ENCODE measurements at regions not wholly inside any gene's neighbourhood (a gene's known extent, or its start where the extent isn't known, plus 50 kb on each side); places are given as distances from the start of the nearest gene placed in this dataset.
A peak's percentile ranks its signal among the peaks of the same experiment; 100 is the strongest.
"Not testable (repeated sequence)": the region's sequence is repeated elsewhere in the genome, so short reads cannot be mapped to it uniquely, and the experiment has no call there.

DNA sequence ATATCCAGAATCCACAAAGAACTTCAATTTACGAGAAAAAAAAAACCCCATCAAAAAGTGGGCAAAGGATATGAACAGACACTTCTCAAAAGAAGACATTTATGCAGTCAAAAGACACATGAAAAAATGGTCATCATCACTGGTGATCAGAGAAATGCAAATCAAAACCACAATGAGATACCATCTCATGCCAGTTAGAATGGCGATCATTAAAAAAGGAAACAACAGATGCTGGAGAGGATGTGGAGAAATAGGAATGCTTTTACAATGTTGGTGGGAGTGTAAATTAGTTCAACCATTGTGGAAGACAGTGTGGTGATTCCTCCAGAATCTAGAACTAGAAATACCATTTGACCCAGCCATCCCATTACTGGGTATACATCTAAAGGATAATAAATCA, 419.9 kb upstream of the DDI1 start:
- H3K27me3 ChIP-seq (ENCODE audit: insufficient read depth, low read length, poor library complexity); H3K4me2 ChIP-seq (ENCODE audit: insufficient read depth, low read length); H4K20me1 ChIP-seq (ENCODE audit: insufficient read depth, low read length); H3K9ac ChIP-seq (ENCODE audit: low read depth, low read length); H3K4me1 ChIP-seq (ENCODE audit: insufficient read depth, low read length); H3K27ac ChIP-seq (ENCODE audit: low read length); H3K36me3 ChIP-seq (ENCODE audit: insufficient read depth, low read length); H3K79me2 ChIP-seq (ENCODE audit: insufficient read depth, low read length); ATAC-seq (ENCODE audit: insufficient read depth, low read depth); DNase-seq; H3K9me3 ChIP-seq (ENCODE audit: insufficient read depth, low read length, severe bottlenecking); H2AFZ ChIP-seq (ENCODE audit: low read depth, low read length); H3K4me3 ChIP-seq (ENCODE audit: low read depth in 1 of 2, low read length in 2 of 2): not testable (repeated sequence)

DNA sequence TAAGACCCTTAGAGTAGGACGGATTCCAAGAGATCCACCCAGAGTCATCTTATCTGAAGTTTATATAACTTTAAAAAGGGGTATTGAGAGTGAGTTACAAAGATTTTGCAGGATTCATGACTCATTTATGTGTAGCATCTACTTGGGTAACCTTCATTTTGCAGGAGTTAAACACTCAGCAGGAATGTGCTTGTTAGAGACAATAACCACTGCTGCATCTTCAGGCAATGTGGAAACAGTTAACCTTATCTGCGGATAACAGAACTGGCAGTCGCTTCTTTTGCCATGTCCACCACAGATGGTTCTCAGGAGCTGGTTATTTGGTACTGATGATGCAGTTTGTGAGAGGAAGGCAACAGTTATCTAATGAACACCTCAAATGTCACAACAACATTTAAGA, 417.9 kb upstream of the DDI1 start:
- Histone ChIP-seq H3K4me1 (ENCODE audit: insufficient read depth, low read length) (no peaks in the 10 kb centered on the region), H2AFZ (ENCODE audit: low read depth, low read length) (no peak overlapping the region), H3K79me2 (ENCODE audit: insufficient read depth, low read length) (no peaks in the 10 kb centered on the region), H3K9ac (ENCODE audit: low read depth, low read length) (no peak overlapping the region), H3K4me3 (ENCODE audit: low read depth in 1 of 2, low read length in 2 of 2) (no peak overlapping the region), H3K9me3 (ENCODE audit: insufficient read depth, low read length, severe bottlenecking) (no peaks in the 10 kb centered on the region), H4K20me1 (ENCODE audit: insufficient read depth, low read length) (no peaks in the 10 kb centered on the region), H3K4me2 (ENCODE audit: insufficient read depth, low read length) (no peak overlapping the region), H3K27me3 (ENCODE audit: insufficient read depth, low read length, poor library complexity) (no peaks in the 10 kb centered on the region), H3K36me3 (ENCODE audit: insufficient read depth, low read length) (no peaks in the 10 kb centered on the region), H3K27ac (ENCODE audit: low read length) (no peak overlapping the region)
- TF ChIP-seq, protein P1, sequence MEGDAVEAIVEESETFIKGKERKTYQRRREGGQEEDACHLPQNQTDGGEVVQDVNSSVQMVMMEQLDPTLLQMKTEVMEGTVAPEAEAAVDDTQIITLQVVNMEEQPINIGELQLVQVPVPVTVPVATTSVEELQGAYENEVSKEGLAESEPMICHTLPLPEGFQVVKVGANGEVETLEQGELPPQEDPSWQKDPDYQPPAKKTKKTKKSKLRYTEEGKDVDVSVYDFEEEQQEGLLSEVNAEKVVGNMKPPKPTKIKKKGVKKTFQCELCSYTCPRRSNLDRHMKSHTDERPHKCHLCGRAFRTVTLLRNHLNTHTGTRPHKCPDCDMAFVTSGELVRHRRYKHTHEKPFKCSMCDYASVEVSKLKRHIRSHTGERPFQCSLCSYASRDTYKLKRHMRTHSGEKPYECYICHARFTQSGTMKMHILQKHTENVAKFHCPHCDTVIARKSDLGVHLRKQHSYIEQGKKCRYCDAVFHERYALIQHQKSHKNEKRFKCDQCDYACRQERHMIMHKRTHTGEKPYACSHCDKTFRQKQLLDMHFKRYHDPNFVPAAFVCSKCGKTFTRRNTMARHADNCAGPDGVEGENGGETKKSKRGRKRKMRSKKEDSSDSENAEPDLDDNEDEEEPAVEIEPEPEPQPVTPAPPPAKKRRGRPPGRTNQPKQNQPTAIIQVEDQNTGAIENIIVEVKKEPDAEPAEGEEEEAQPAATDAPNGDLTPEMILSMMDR (IDR thresholded peaks at IDR 0.05; ENCODE audit: borderline replicate concordance, extremely low read depth, low read length, poor library complexity, severe bottlenecking), result no peak
- no peak for TF ChIP-seq EZH2 (IDR thresholded peaks at IDR 0.05; ENCODE audit: borderline replicate concordance, low read depth, low read length, severe bottlenecking)
- DNase-seq (no peak), ATAC-seq (ENCODE audit: insufficient read depth, low read depth) (no peak)

GRCh38 chr11:103619480-103619879, 417.0 kb upstream of the DDI1 start:
- DNase-seq (no peak), ATAC-seq (ENCODE audit: insufficient read depth, low read depth) (peak; percentile 45; the same call in 2 of the 3 replicates)
- no peak for TF ChIP-seq EZH2 (IDR thresholded peaks at IDR 0.05; ENCODE audit: borderline replicate concordance, low read depth, low read length, severe bottlenecking)
- TF ChIP-seq, protein P1 (IDR thresholded peaks at IDR 0.05; ENCODE audit: borderline replicate concordance, extremely low read depth, low read length, poor library complexity, severe bottlenecking), result peak; percentile 7
- H3K79me2 ChIP-seq (ENCODE audit: insufficient read depth, low read length), result no peaks in the 10 kb centered on the region
- H3K9me3 ChIP-seq (ENCODE audit: insufficient read depth, low read length, severe bottlenecking), result no peaks in the 10 kb centered on the region
- H4K20me1 ChIP-seq (ENCODE audit: insufficient read depth, low read length), result no peaks in the 10 kb centered on the region
- H3K27ac ChIP-seq (ENCODE audit: low read length), result no peak overlapping the region
- H3K4me1 ChIP-seq (ENCODE audit: insufficient read depth, low read length), result no peaks in the 10 kb centered on the region
- no peaks in the 10 kb centered on the region for H3K36me3 ChIP-seq (ENCODE audit: insufficient read depth, low read length)
- no peak overlapping the region for H2AFZ ChIP-seq (ENCODE audit: low read depth, low read length)
- no peak overlapping the region for H3K4me3 ChIP-seq (ENCODE audit: low read depth in 1 of 2, low read length in 2 of 2)
- no peak overlapping the region for H3K9ac ChIP-seq (ENCODE audit: low read depth, low read length)
- no peaks in the 10 kb centered on the region for H3K27me3 ChIP-seq (ENCODE audit: insufficient read depth, low read length, poor library complexity)
- H3K4me2 ChIP-seq (ENCODE audit: insufficient read depth, low read length), result no peak overlapping the region

GRCh38 chr11:103619938-103620337, 416.5 kb upstream of the DDI1 start:
- Histone ChIP-seq H3K4me1 (ENCODE audit: insufficient read depth, low read length) (no peaks in the 10 kb centered on the region), H3K4me3 (ENCODE audit: low read depth in 1 of 2, low read length in 2 of 2) (no peak overlapping the region), H3K27me3 (ENCODE audit: insufficient read depth, low read length, poor library complexity) (no peaks in the 10 kb centered on the region), H3K36me3 (ENCODE audit: insufficient read depth, low read length) (no peaks in the 10 kb centered on the region), H3K4me2 (ENCODE audit: insufficient read depth, low read length) (no peak overlapping the region), H3K9ac (ENCODE audit: low read depth, low read length) (no peak overlapping the region), H3K9me3 (ENCODE audit: insufficient read depth, low read length, severe bottlenecking) (no peaks in the 10 kb centered on the region), H3K27ac (ENCODE audit: low read length) (no peak overlapping the region), H2AFZ (ENCODE audit: low read depth, low read length) (no peak overlapping the region), H3K79me2 (ENCODE audit: insufficient read depth, low read length) (no peaks in the 10 kb centered on the region), H4K20me1 (ENCODE audit: insufficient read depth, low read length) (no peaks in the 10 kb centered on the region)
- ATAC-seq (ENCODE audit: insufficient read depth, low read depth) (no peak), DNase-seq (no peak)
- no peak for TF ChIP-seq EZH2 (IDR thresholded peaks at IDR 0.05; ENCODE audit: borderline replicate concordance, low read depth, low read length, severe bottlenecking)
- TF ChIP-seq, protein P1 (IDR thresholded peaks at IDR 0.05; ENCODE audit: borderline replicate concordance, extremely low read depth, low read length, poor library complexity, severe bottlenecking), result no peak

Measured in DND-41 (cell line).